Ovary (tissue), 7 donors: ENCODE measurements at regions not wholly inside any gene's neighbourhood (a gene's known extent, or its start where the extent isn't known, plus 50 kb on each side); places are given as distances from the start of the nearest gene placed in this dataset.

Experiments
- DNase-seq, 5 donors: peaks; one replicate each; pipeline ENCODE4 v3.0.0-alpha.2; 2019 to 2020
- H3K27ac ChIP-seq, 2 donors: fragments of 200-600 bp; one replicate each; pipeline versions ENCODE4 v1.5.1 to v1.8.0; 2019 to 2022
- H3K27me3 ChIP-seq: fragments of 200-600 bp; one replicate; pipeline ENCODE4 v1.8.0; 2022
- H3K36me3 ChIP-seq: fragments of 200-600 bp; sonication (generic); one replicate; pipeline ENCODE4 v1.5.1; 2019
- H3K4me1 ChIP-seq: one replicate; pipeline ENCODE4 v1.8.1; 2013; ENCODE audit warnings: mild to moderate bottlenecking, moderate library complexity; ENCODE audit not compliant: insufficient read depth
- H3K4me3 ChIP-seq: fragments of 200-600 bp; sonication (generic); one replicate; pipeline ENCODE4 v1.5.1; 2017
- H3K9me3 ChIP-seq, 2 donors: fragments of 200-600 bp in 1 of 2; sonication (generic) in 1 of 2; one replicate each; pipeline versions ENCODE4 v1.5.1 to v1.8.1; 2013 to 2019; ENCODE audit warnings: mild to moderate bottlenecking in 1 of 2, moderate library complexity in 1 of 2
- CTCF ChIP-seq, 3 donors: fragments of 450-650 bp in 2 of 3; fragments of 200-600 bp in 1 of 3; IDR thresholded peaks; one replicate each; pipeline versions ENCODE4 v1.5.1 to v1.8.0; 2016 to 2022; ENCODE audit warnings: antibody characterized with exemption in 3 of 3, mild to moderate bottlenecking in 1 of 3
- EP300 ChIP-seq: sonication (generic); formaldehyde crosslinking; IDR thresholded peaks from one replicate; pipeline ENCODE4 v1.6.1; 2017; ENCODE audit warnings: antibody characterized with exemption
- POLR2A ChIP-seq: fragments of 450-650 bp; IDR thresholded peaks from one replicate; pipeline ENCODE4 v1.6.1; 2017; ENCODE audit warnings: antibody characterized with exemption, mild to moderate bottlenecking, moderate library complexity
- WGBS, 3 donors: extraction: QIAGEN DNeasy Blood & Tissue Kit in 1 of 3; methylation state at CpG; one replicate each; pipeline versions ENCODE4 v1.1.5 to v1.1.7; 2013 to 2017; 5-methylcytosine and 5-hydroxymethylcytosine counted together
- intact Hi-C, 4 donors: fragments of 100-400 bp; cut with DNase I; formaldehyde crosslinking; loops; one replicate each; pipeline versions ENCODE4 v1.11.0 to v1.15.1; 2022 to 2023
- donor health status: DM: no; HTN: no; CAD: no; lungs with moderate emphysema.
- donor health status: DM: no; HTN: no; CAD: no.
- donor health status: Bipolar disorder and iron deficiency.
- donor health status: DM: no; HTN: no; CAD: no.
- donor health status: DM: yes; HTN: yes; CAD: no.

GRCh38 chr1:60553730-60554129 lies 480.2 kb upstream of the C1orf87 start:
- no peak for DNase-seq
- no peak for TF ChIP-seq CTCF (IDR thresholded peaks at IDR 0.05)
- H3K36me3 ChIP-seq = no peaks in the 10 kb centered on the region
- 92 to 94% (median 92%) methylated on average over 2 of the region's 2 CpGs for WGBS, 3 donors
- no peak overlapping the region for H3K27ac ChIP-seq
- H3K9me3 ChIP-seq = no peaks in the 10 kb centered on the region
- no peak overlapping the region for H3K4me3 ChIP-seq
- H3K4me1 ChIP-seq = no peaks in the 10 kb centered on the region
- no peaks in the 10 kb centered on the region for H3K27me3 ChIP-seq
- intact Hi-C loops = no loop called here

GRCh38 chr1:60547821-60548220 lies 474.3 kb upstream of the C1orf87 start:
- Histone ChIP-seq H3K4me3 (no peak overlapping the region), H3K4me1 (no peaks in the 10 kb centered on the region), H3K36me3 (no peaks in the 10 kb centered on the region), H3K9me3 (no peaks in the 10 kb centered on the region), H3K27me3 (no peaks in the 10 kb centered on the region), H3K27ac (no peak overlapping the region)
- DNase-seq = no peak
- no peak for TF ChIP-seq EP300
- TF ChIP-seq CTCF (IDR thresholded peaks at IDR 0.05) = no peak
- no peak for TF ChIP-seq POLR2A
- WGBS, 3 donors = 84 to 89% (median 88%) methylated on average over 4 of the region's 4 CpGs
- intact Hi-C loops = no loop called here

GRCh38 chr1:60541831-60542532 lies 468.4 kb upstream of the C1orf87 start:
- WGBS, 3 donors = 48 to 51% (median 50%) methylated on average over 2 of the region's 2 CpGs
- Histone ChIP-seq H3K27ac (no peak overlapping the region), H3K4me3 (no peak overlapping the region), H3K9me3 (no peaks in the 10 kb centered on the region), H3K4me1 (no peaks in the 10 kb centered on the region), H3K36me3 (no peaks in the 10 kb centered on the region), H3K27me3 (no peaks in the 10 kb centered on the region)
- intact Hi-C loops = no loop called here
- no peak for TF ChIP-seq POLR2A
- TF ChIP-seq CTCF (IDR thresholded peaks at IDR 0.05) = no peak
- TF ChIP-seq EP300 = no peak
- no peak for DNase-seq

- 83 to 90% (median 87%) methylated on average over 12 of the region's 12 CpGs for WGBS, 3 donors
- Histone ChIP-seq H3K27me3 (no peaks in the 10 kb centered on the region), H3K4me1 (no peaks in the 10 kb centered on the region), H3K4me3 (no peak overlapping the region), H3K27ac (no peak overlapping the region), H3K36me3 (no peaks in the 10 kb centered on the region), H3K9me3 (no peaks in the 10 kb centered on the region)
- intact Hi-C loops = no loop called here
- no peak for DNase-seq
- TF ChIP-seq CTCF (IDR thresholded peaks at IDR 0.05) = no peak
- TF ChIP-seq EP300 = no peak
- no peak for TF ChIP-seq POLR2A
Observed at GRCh38 chr1:60540141-60540540, 466.6 kb upstream of the C1orf87 start.
